Neural cell (in vitro differentiated cells): ENCODE measurements at regions not wholly inside any gene's neighbourhood (a gene's known extent, or its start where the extent isn't known, plus 50 kb on each side); places are given as distances from the start of the nearest gene placed in this dataset.

ENCODE experiments used
- H2AFZ ChIP-seq: fragments of 200-600, 300-800 bp; sonication (generic), shearing (Covaris generic); 2 replicates; pipeline ENCODE4 v1.6.0; 2014; ENCODE audit warnings: low read depth, mild to moderate bottlenecking, antibody characterized with exemption, low read length, moderate library complexity
- H3F3A ChIP-seq: fragments of 200-600 bp; shearing (Covaris generic); 2 replicates; pipeline ENCODE4 v1.6.1; 2016; ENCODE audit warnings: mild to moderate bottlenecking, moderate library complexity, mixed read lengths, antibody characterized with exemption, low read length; ENCODE audit not compliant: insufficient read depth, poor library complexity, severe bottlenecking
- H3K27ac ChIP-seq: fragments of 200-600, 300-800 bp; sonication (generic), shearing (Covaris generic); 2 replicates; pipeline ENCODE4 v1.5.1; 2014; ENCODE audit warnings: mild to moderate bottlenecking, low read length, moderate library complexity
- H3K27me3 ChIP-seq: fragments of 300-800, 200-600 bp; sonication (generic), shearing (Covaris generic); 2 replicates; pipeline ENCODE4 v1.6.0; 2014; ENCODE audit warnings: mild to moderate bottlenecking, low read depth, low read length, moderate library complexity; ENCODE audit not compliant: insufficient read depth
- H3K36me3 ChIP-seq: fragments of 300-800, 200-600 bp; sonication (generic), shearing (Covaris generic); 2 replicates; pipeline ENCODE4 v1.5.1; 2014; ENCODE audit warnings: mild to moderate bottlenecking, antibody characterized with exemption, low read length, moderate library complexity; ENCODE audit not compliant: insufficient read depth
- H3K4me2 ChIP-seq: fragments of 300-800, 200-600 bp; sonication (generic), shearing (Covaris generic); 2 replicates; pipeline ENCODE4 v1.6.0; 2014; ENCODE audit warnings: mild to moderate bottlenecking, low read length
- H3K4me3 ChIP-seq: fragments of 300-800, 200-600 bp; sonication (generic), shearing (Covaris generic); 2 replicates; pipeline ENCODE4 v1.5.1; 2014; ENCODE audit warnings: mild to moderate bottlenecking, low read length, moderate library complexity
- H3K79me2 ChIP-seq: fragments of 200-600 bp; shearing (Covaris generic); replicated peaks from 2 replicates; pipeline ENCODE4 v1.6.0; 2014; ENCODE audit warnings: mild to moderate bottlenecking, low read length, moderate library complexity; ENCODE audit not compliant: insufficient read depth
- H3K9ac ChIP-seq: fragments of 300-800, 200-600 bp; sonication (generic), shearing (Covaris generic); 2 replicates; pipeline ENCODE4 v1.6.1; 2016; ENCODE audit warnings: mild to moderate bottlenecking, low read length, mixed read lengths
- H3K9me2 ChIP-seq: fragments of 200-600 bp; shearing (Covaris generic); 2 replicates; pipeline ENCODE4 v1.6.1; 2016; ENCODE audit warnings: mild to moderate bottlenecking, low read length, mixed read lengths; ENCODE audit not compliant: insufficient read depth
- H3K9me3 ChIP-seq: fragments of 200-600, 300-800 bp; sonication (generic), shearing (Covaris generic); 2 replicates; pipeline ENCODE4 v1.6.1; 2016; ENCODE audit warnings: mild to moderate bottlenecking, mixed run types, low read length, moderate library complexity, mixed read lengths
- H4K20me1 ChIP-seq: fragments of 200-600 bp; shearing (Covaris generic); 2 replicates; pipeline ENCODE4 v1.6.1; 2016; ENCODE audit warnings: mild to moderate bottlenecking, mixed run types; ENCODE audit not compliant: insufficient read depth
- EP300 ChIP-seq: fragments of 450-650 bp; conservative IDR thresholded peaks from 2 replicates; pipeline ENCODE4 v1.6.1; 2014; ENCODE audit warnings: antibody characterized with exemption, mild to moderate bottlenecking, moderate library complexity; ENCODE audit not compliant: poor library complexity, severe bottlenecking
- EZH2 ChIP-seq: fragments of 200-600, 300-800 bp; shearing (Covaris generic), sonication (generic); IDR thresholded peaks from 2 replicates; pipeline ENCODE4 v1.6.1; 2014; ENCODE audit warnings: antibody characterized with exemption, low read length, borderline replicate concordance, mild to moderate bottlenecking; ENCODE audit not compliant: insufficient read depth, poor library complexity, severe bottlenecking
- MXI1 ChIP-seq: fragments of 450-650 bp; conservative IDR thresholded peaks from 2 replicates; pipeline ENCODE4 v1.6.1; 2014; ENCODE audit warnings: antibody characterized with exemption, mild to moderate bottlenecking; ENCODE audit not compliant: poor library complexity, severe bottlenecking
- POLR2AphosphoS5 ChIP-seq: IDR thresholded peaks from 2 replicates; pipeline ENCODE4 v1.6.1; 2012
- RAD21 ChIP-seq: fragments of 450-650 bp; conservative IDR thresholded peaks from 2 replicates; pipeline ENCODE4 v1.6.1; 2014; ENCODE audit warnings: antibody characterized with exemption, mild to moderate bottlenecking, moderate library complexity
- SMC3 ChIP-seq: fragments of 450-650 bp; conservative IDR thresholded peaks from 2 replicates; pipeline ENCODE4 v1.6.1; 2014; ENCODE audit warnings: antibody characterized with exemption, mild to moderate bottlenecking, moderate library complexity; ENCODE audit not compliant: poor library complexity
- TAF1 ChIP-seq: IDR thresholded peaks from 2 replicates; pipeline ENCODE4 v1.6.1; 2012; ENCODE audit warnings: low read depth
- TF ChIP-seq, protein P1 (sequence below): fragments of 450-650 bp; IDR thresholded peaks from 2 replicates; pipeline ENCODE4 v1.5.1; 2014; ENCODE audit warnings: antibody characterized with exemption, mild to moderate bottlenecking, moderate library complexity; ENCODE audit not compliant: poor library complexity, severe bottlenecking
- TF ChIP-seq, protein P2 (sequence below): IDR thresholded peaks from 2 replicates; pipeline ENCODE4 v1.6.1; 2012; ENCODE audit warnings: borderline replicate concordance

DNA sequence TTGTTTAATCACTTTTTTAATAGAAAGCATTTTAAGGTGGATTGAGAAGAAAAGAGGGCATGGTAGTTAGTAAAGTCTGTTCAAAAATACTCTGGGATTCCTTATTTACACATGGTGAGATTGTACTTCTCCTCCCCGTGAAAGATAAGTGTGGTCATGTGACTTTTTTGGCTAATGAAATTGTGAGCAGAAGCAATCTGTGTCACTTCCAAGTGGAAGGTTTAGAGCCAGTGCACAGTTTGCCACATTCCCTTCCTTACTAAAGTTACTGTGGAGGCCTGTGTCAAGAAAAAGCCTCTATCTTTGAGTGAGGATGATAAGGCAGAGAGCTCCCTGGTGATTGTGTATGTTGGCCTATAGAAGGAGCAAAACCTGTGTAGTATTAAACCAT lies 471.3 kb downstream of the OMA1 start:
- Histone ChIP-seq H3K9ac (no peak overlapping the region), H3K4me2 (no peak overlapping the region), H3K36me3 (no peaks in the 10 kb centered on the region), H3K9me3 (no peaks in the 10 kb centered on the region), H3K27ac (no peak overlapping the region), H4K20me1 (no peaks in the 10 kb centered on the region), H3F3A (no peaks in the 10 kb centered on the region), H3K79me2 (no peaks in the 10 kb centered on the region), H2AFZ (no peak overlapping the region), H3K4me3 (no peak overlapping the region), H3K27me3 (no peaks in the 10 kb centered on the region), H3K9me2 (no peaks in the 10 kb centered on the region)
- TF ChIP-seq RAD21 (no peak), EP300 (no peak), TAF1 (no peak), EZH2 (no peak), MXI1 (no peak), POLR2AphosphoS5 (no peak), SMC3 (no peak)
- TF ChIP-seq, protein P1, sequence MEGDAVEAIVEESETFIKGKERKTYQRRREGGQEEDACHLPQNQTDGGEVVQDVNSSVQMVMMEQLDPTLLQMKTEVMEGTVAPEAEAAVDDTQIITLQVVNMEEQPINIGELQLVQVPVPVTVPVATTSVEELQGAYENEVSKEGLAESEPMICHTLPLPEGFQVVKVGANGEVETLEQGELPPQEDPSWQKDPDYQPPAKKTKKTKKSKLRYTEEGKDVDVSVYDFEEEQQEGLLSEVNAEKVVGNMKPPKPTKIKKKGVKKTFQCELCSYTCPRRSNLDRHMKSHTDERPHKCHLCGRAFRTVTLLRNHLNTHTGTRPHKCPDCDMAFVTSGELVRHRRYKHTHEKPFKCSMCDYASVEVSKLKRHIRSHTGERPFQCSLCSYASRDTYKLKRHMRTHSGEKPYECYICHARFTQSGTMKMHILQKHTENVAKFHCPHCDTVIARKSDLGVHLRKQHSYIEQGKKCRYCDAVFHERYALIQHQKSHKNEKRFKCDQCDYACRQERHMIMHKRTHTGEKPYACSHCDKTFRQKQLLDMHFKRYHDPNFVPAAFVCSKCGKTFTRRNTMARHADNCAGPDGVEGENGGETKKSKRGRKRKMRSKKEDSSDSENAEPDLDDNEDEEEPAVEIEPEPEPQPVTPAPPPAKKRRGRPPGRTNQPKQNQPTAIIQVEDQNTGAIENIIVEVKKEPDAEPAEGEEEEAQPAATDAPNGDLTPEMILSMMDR = no peak
- TF ChIP-seq, protein P2, sequence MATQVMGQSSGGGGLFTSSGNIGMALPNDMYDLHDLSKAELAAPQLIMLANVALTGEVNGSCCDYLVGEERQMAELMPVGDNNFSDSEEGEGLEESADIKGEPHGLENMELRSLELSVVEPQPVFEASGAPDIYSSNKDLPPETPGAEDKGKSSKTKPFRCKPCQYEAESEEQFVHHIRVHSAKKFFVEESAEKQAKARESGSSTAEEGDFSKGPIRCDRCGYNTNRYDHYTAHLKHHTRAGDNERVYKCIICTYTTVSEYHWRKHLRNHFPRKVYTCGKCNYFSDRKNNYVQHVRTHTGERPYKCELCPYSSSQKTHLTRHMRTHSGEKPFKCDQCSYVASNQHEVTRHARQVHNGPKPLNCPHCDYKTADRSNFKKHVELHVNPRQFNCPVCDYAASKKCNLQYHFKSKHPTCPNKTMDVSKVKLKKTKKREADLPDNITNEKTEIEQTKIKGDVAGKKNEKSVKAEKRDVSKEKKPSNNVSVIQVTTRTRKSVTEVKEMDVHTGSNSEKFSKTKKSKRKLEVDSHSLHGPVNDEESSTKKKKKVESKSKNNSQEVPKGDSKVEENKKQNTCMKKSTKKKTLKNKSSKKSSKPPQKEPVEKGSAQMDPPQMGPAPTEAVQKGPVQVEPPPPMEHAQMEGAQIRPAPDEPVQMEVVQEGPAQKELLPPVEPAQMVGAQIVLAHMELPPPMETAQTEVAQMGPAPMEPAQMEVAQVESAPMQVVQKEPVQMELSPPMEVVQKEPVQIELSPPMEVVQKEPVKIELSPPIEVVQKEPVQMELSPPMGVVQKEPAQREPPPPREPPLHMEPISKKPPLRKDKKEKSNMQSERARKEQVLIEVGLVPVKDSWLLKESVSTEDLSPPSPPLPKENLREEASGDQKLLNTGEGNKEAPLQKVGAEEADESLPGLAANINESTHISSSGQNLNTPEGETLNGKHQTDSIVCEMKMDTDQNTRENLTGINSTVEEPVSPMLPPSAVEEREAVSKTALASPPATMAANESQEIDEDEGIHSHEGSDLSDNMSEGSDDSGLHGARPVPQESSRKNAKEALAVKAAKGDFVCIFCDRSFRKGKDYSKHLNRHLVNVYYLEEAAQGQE = no peak

DNA sequence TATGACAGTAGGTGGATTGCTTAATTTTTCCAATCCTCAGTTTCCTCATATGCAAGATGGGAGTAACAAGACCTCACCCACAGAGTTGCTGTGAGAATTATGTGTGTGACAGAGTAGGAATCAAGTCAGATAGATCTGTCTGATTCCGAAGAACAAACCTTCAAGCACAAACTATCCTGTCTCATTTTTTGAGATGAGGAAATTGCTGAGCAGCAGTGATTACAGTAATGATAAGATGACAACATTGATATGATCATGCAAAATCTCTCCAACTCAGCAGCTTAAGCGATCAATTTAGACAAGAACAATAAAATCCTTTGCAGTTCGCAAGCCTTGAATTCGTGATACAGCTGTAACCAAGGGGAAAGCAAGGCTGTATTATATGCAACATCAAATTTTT lies 474.1 kb downstream of the OMA1 start:
- Histone ChIP-seq H3K27ac (peak overlapping the region; percentile 57), H3K9ac (no peak overlapping the region), H3F3A (no peaks in the 10 kb centered on the region), H3K4me3 (peak overlapping the region; percentile 40), H3K4me2 (no peak overlapping the region), H3K9me2 (no peaks in the 10 kb centered on the region), H2AFZ (no peak overlapping the region), H4K20me1 (no peaks in the 10 kb centered on the region), H3K27me3 (no peaks in the 10 kb centered on the region), H3K9me3 (no peaks in the 10 kb centered on the region), H3K36me3 (no peaks in the 10 kb centered on the region), H3K79me2 (no peaks in the 10 kb centered on the region)
- TF ChIP-seq EZH2 (no peak), EP300 (peak; percentile 90), POLR2AphosphoS5 (peak; percentile 78), MXI1 (no peak), RAD21 (peak; percentile 23), SMC3 (peak; percentile 20)
- TF ChIP-seq, protein P1 = no peak
